ENCODE measurements at regions not wholly inside any gene's neighbourhood (a gene's known extent, or its start where the extent isn't known, plus 50 kb on each side); places are given as distances from the start of the nearest gene placed in this dataset.

- no peaks in the 10 kb centered on the region for H3K36me3 ChIP-seq (ENCODE audit: control insufficient read depth in 2 of 2, extremely low read depth in 1 of 2, insufficient read depth in 2 of 2, low read length in 2 of 2)
- no peaks in the 10 kb centered on the region for H4K20me1 ChIP-seq (replicated peaks; ENCODE audit: control insufficient read depth, extremely low read depth, insufficient read depth, low read length)
- H3K4me1 ChIP-seq (ENCODE audit: control insufficient read depth, extremely low read depth, insufficient read depth, low read length) = peaks cover 17% of the 10 kb centered on the region
- DNase-seq (ENCODE audit: low read depth, low spot score) (no peak), FAIRE-seq (no peak)
- dilution Hi-C loops (cut with MboI; ENCODE audit: extremely low pct_ligation_motif_present, low sequenced_read_pairs) = no loop called here
- ChIA-PET CTCF (interaction anchor here (1.1 kb wide), 1 partner anchor 10 kb away, joined by 3 read pairs; no protein-coding TSS in a partner anchor), POLR2A (no interaction called here)
- H3K4me3 ChIP-seq (replicated peaks in 1 of 3; ENCODE audit: insufficient read depth in 1 of 3, low read depth in 1 of 3, low read length in 3 of 3) = no peak overlapping the region
- H3K9me3 ChIP-seq (replicated peaks; ENCODE audit: control insufficient read depth, insufficient read depth, low read length) = no peaks in the 10 kb centered on the region
- H3K27ac ChIP-seq (ENCODE audit: insufficient read depth, low read depth, low read length) = no peak overlapping the region
- no TSS peak for BruUV-seq (replicated peaks)
- intact Hi-C loops (cut with micrococcal nuclease) = no loop called here
- no peak overlapping the region for H2AFZ ChIP-seq (ENCODE audit: low read depth, low read length)
- no peak overlapping the region for H3K4me2 ChIP-seq (ENCODE audit: insufficient read depth, low read length)
- TF ChIP-seq, protein P1, sequence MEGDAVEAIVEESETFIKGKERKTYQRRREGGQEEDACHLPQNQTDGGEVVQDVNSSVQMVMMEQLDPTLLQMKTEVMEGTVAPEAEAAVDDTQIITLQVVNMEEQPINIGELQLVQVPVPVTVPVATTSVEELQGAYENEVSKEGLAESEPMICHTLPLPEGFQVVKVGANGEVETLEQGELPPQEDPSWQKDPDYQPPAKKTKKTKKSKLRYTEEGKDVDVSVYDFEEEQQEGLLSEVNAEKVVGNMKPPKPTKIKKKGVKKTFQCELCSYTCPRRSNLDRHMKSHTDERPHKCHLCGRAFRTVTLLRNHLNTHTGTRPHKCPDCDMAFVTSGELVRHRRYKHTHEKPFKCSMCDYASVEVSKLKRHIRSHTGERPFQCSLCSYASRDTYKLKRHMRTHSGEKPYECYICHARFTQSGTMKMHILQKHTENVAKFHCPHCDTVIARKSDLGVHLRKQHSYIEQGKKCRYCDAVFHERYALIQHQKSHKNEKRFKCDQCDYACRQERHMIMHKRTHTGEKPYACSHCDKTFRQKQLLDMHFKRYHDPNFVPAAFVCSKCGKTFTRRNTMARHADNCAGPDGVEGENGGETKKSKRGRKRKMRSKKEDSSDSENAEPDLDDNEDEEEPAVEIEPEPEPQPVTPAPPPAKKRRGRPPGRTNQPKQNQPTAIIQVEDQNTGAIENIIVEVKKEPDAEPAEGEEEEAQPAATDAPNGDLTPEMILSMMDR (IDR thresholded peaks at IDR 0.05; ENCODE audit: extremely low read depth in 1 of 2, insufficient read depth in 1 of 2, low read depth in 1 of 2, low read length in 2 of 2) = no peak
- TF ChIP-seq GATA2 (IDR thresholded peaks at IDR 0.05; ENCODE audit: insufficient read depth, insufficient read length, low read depth, low read length) = no peak
- TF ChIP-seq EZH2 (IDR thresholded peaks at IDR 0.05; ENCODE audit: borderline replicate concordance, low read depth, low read length, severe bottlenecking) = no peak
- no peak for TF ChIP-seq JUN (IDR thresholded peaks at IDR 0.05; ENCODE audit: borderline replicate concordance, insufficient read depth, insufficient read length, low read depth)
- TF ChIP-seq, protein P2, sequence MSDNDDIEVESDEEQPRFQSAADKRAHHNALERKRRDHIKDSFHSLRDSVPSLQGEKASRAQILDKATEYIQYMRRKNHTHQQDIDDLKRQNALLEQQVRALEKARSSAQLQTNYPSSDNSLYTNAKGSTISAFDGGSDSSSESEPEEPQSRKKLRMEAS (IDR thresholded peaks at IDR 0.05; ENCODE audit: insufficient read depth, insufficient read length) = no peak
- no peak for TF ChIP-seq MYC (IDR thresholded peaks at IDR 0.05; ENCODE audit: low read depth, low read length)
- TF ChIP-seq POLR2A (IDR thresholded peaks at IDR 0.05; ENCODE audit: low read depth, low read length) = no peak
- no peak for TF ChIP-seq FOS (IDR thresholded peaks at IDR 0.05; ENCODE audit: borderline replicate concordance, insufficient read depth, low read length)
- TF ChIP-seq POLR2AphosphoS5 (IDR thresholded peaks at IDR 0.05; ENCODE audit: insufficient read depth, low read depth, low read length) = no peak
- H3K79me2 ChIP-seq (ENCODE audit: control insufficient read depth, insufficient read depth, low read length) = no peaks in the 10 kb centered on the region
- H3K27me3 ChIP-seq (ENCODE audit: control insufficient read depth in 2 of 2, insufficient read depth in 2 of 2, low read length in 2 of 2) = no peaks in the 10 kb centered on the region
- H3K9me1 ChIP-seq (replicated peaks; ENCODE audit: control insufficient read depth, extremely low read depth, insufficient read depth, low read length) = no peaks in the 10 kb centered on the region
- no peak overlapping the region for H3K9ac ChIP-seq (replicated peaks; ENCODE audit: extremely low read depth, insufficient read depth, low read length)
Measured at GRCh38 chr5:96084874-96085506, 123.3 kb upstream of the ELL2 start.
